A673 (cell line): ENCODE measurements at regions not wholly inside any gene's neighbourhood (a gene's known extent, or its start where the extent isn't known, plus 50 kb on each side); places are given as distances from the start of the nearest gene placed in this dataset.

ENCODE experiments used
- EZH2 ChIP-seq: fragments of 200-600 bp; sonication (generic); IDR thresholded peaks from 2 replicates; pipeline ENCODE4 v1.6.1; 2017; ENCODE audit warnings: borderline replicate concordance, low read depth, mild to moderate bottlenecking, mixed read lengths, antibody characterized with exemption, low read length; ENCODE audit not compliant: poor library complexity, severe bottlenecking
- TF ChIP-seq, protein P1 (sequence below): fragments of 300-800, 200-600 bp; sonication (generic); conservative IDR thresholded peaks from 2 replicates; pipeline ENCODE4 v1.5.1; 2017; ENCODE audit warnings: low read depth, mild to moderate bottlenecking, antibody characterized with exemption, low read length, moderate library complexity, mixed read lengths

DNA sequence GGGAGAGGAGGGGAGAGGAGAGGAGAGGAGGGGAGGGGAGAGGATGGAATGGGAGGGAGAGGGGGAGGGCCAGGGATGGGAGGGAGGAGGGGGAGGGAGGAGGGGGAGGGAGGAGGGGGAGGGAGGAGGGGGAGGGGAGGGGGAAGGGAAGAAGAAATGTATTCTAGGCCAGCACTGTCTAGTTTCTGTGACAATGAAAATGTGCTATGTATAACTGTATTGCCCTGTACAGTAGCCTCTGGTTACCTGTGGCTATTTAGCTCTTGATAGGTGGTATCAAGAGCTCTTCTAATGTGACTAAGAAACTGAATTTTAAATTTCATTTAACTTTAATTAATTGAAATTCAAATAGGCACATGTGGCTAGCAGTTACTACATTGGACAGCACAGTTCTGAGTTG is 143.1 kb downstream of the BTC start:
- TF ChIP-seq, protein P1, sequence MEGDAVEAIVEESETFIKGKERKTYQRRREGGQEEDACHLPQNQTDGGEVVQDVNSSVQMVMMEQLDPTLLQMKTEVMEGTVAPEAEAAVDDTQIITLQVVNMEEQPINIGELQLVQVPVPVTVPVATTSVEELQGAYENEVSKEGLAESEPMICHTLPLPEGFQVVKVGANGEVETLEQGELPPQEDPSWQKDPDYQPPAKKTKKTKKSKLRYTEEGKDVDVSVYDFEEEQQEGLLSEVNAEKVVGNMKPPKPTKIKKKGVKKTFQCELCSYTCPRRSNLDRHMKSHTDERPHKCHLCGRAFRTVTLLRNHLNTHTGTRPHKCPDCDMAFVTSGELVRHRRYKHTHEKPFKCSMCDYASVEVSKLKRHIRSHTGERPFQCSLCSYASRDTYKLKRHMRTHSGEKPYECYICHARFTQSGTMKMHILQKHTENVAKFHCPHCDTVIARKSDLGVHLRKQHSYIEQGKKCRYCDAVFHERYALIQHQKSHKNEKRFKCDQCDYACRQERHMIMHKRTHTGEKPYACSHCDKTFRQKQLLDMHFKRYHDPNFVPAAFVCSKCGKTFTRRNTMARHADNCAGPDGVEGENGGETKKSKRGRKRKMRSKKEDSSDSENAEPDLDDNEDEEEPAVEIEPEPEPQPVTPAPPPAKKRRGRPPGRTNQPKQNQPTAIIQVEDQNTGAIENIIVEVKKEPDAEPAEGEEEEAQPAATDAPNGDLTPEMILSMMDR, result no peak
- TF ChIP-seq EZH2, result no peak
